Aorta (tissue), 5 donors: ENCODE measurements at regions not wholly inside any gene's neighbourhood (a gene's known extent, or its start where the extent isn't known, plus 50 kb on each side); places are given as distances from the start of the nearest gene placed in this dataset.

ENCODE experiments used
- ATAC-seq: fragments of 200-7000 bp; cut with Tn5 transposase; one replicate; pipeline ENCODE4 v1.9.1; 2022; ENCODE audit warnings: moderate library complexity; ENCODE audit not compliant: low FRiP score
- DNase-seq, 2 donors: peaks; one replicate each; pipeline ENCODE4 v3.0.0-alpha.2; 2020
- H3K27ac ChIP-seq, 2 donors: one replicate each; pipeline ENCODE4 v1.5.1; 2013; ENCODE audit warnings: low read length in 2 of 2, mild to moderate bottlenecking in 2 of 2, moderate library complexity in 2 of 2, control low read depth in 1 of 2, inconsistent platforms in 1 of 2, low read depth in 1 of 2
- H3K27me3 ChIP-seq, 2 donors: one replicate each; pipeline ENCODE4 v1.6.1; 2013; ENCODE audit warnings: control low read depth in 1 of 2, low read length in 1 of 2, mild to moderate bottlenecking in 1 of 2, moderate library complexity in 1 of 2; ENCODE audit not compliant: insufficient read depth in 2 of 2, control insufficient read depth in 1 of 2
- H3K36me3 ChIP-seq, 2 donors: one replicate each; pipeline ENCODE4 v1.6.1; 2013; ENCODE audit warnings: control low read depth in 1 of 2, low read length in 1 of 2, mild to moderate bottlenecking in 1 of 2; ENCODE audit not compliant: insufficient read depth in 2 of 2, control insufficient read depth in 1 of 2
- H3K4me1 ChIP-seq, 2 donors: one replicate each; pipeline ENCODE4 v1.6.1; 2013; ENCODE audit warnings: low read length in 2 of 2, control low read depth in 1 of 2, mild to moderate bottlenecking in 1 of 2, moderate library complexity in 1 of 2; ENCODE audit not compliant: insufficient read depth in 2 of 2, control insufficient read depth in 1 of 2
- H3K4me3 ChIP-seq, 2 donors: one replicate each; pipeline ENCODE4 v1.5.1; 2013; ENCODE audit warnings: low read length in 2 of 2, control low read depth in 1 of 2, mild to moderate bottlenecking in 1 of 2
- H3K9me3 ChIP-seq: one replicate; pipeline ENCODE4 v1.6.1; 2013; ENCODE audit warnings: mild to moderate bottlenecking, low read length; ENCODE audit not compliant: control insufficient read depth
- WGBS, 2 donors: extraction: QIAGEN DNeasy Blood & Tissue Kit; methylation state at CpG; one replicate each; pipeline ENCODE4 v1.1.7; 2013; 5-methylcytosine and 5-hydroxymethylcytosine counted together
- intact Hi-C, 2 donors: fragments of 100-400 bp; cut with DNase I; formaldehyde crosslinking; loops; one replicate each; pipeline versions ENCODE4 v1.14.2 to v1.15.0; 2022
- donor health status: healthy with polysubstance abuse.
- donor health status: Bipolar disorder and iron deficiency.
- donor health status: DM: no; HTN: no; CAD: no.
- donor health status: DM: no; HTN: no; CAD: no.
- donor health status: DM: yes; HTN: yes; CAD: no.

DNA sequence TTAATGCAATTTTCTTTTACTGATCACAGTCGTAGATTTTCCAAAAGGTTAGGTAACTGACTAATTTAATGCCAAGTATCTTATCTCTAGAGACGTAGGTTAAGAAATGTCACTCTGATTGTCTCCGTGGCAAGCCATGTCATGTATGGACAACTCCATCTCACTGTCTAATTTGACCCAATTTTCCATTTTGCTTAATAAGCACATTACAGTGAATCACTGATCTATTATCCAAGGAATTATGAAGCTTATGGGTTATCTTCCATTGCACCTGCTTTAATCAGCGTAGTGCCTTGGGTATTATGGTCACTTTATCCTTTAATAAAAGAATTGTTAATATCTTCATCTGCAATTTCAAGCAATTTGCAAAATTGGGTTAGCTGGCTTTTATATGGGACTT is 557.4 kb upstream of the ROBO2 start:
- no peak for DNase-seq
- Histone ChIP-seq H3K4me3 (no peak overlapping the region), H3K27me3 (no peaks in the 10 kb centered on the region), H3K9me3 (peaks cover under 1% of the 10 kb centered on the region), H3K4me1 (no peaks in the 10 kb centered on the region), H3K36me3 (no peaks in the 10 kb centered on the region), H3K27ac (no peak overlapping the region)
- intact Hi-C loops = no loop called here
- no peak for ATAC-seq
- 75 to 83% methylated on average over 4 of the region's 4 CpGs for WGBS, 2 donors

GRCh38 chr3:76487446-76487845 is 552.5 kb upstream of the ROBO2 start:
- ATAC-seq = no peak
- H3K4me3 ChIP-seq = no peak overlapping the region
- H3K36me3 ChIP-seq = no peaks in the 10 kb centered on the region
- 81 to 82% methylated on average over 3 of the region's 3 CpGs for WGBS, 2 donors
- no peaks in the 10 kb centered on the region for H3K4me1 ChIP-seq
- intact Hi-C loops = no loop called here
- DNase-seq = no peak
- no peak overlapping the region for H3K27ac ChIP-seq
- H3K27me3 ChIP-seq = no peaks in the 10 kb centered on the region
- H3K9me3 ChIP-seq = peaks cover 4% of the 10 kb centered on the region

- Histone ChIP-seq H3K36me3 (no peaks in the 10 kb centered on the region), H3K4me3 (no peak overlapping the region), H3K27me3 (no peaks in the 10 kb centered on the region), H3K27ac (no peak overlapping the region), H3K9me3 (peaks cover 4% of the 10 kb centered on the region), H3K4me1 (no peaks in the 10 kb centered on the region)
- WGBS, 2 donors = 87% methylated on average over 3 of the region's 3 CpGs
- intact Hi-C loops = no loop called here
- DNase-seq (no peak), ATAC-seq (no peak)
Observed at GRCh38 chr3:76490064-76490463, 549.8 kb upstream of the ROBO2 start.

DNA sequence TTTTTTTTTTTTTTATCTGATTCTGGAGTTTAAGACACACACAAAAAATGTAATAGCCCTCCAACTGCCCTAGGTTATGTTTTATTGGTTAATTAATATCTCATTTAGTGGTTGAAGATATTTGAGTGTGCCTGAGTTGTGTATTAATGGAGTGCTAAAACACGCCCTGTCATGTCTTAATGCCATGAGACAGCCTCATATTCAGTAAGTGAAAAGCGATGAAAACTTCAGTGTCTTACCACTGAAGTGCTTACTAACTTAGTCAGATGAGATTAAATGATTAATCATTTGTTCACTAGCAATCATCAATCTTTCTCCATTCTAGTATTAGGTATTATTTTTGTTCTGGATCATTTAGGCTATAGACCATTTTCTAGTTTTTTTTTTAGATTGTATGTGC is 544.7 kb upstream of the ROBO2 start:
- 90 to 91% methylated on average over 2 of the region's 2 CpGs for WGBS, 2 donors
- Histone ChIP-seq H3K27ac (no peak overlapping the region), H3K27me3 (no peaks in the 10 kb centered on the region), H3K4me1 (no peaks in the 10 kb centered on the region), H3K4me3 (no peak overlapping the region), H3K36me3 (no peaks in the 10 kb centered on the region), H3K9me3 (no peaks in the 10 kb centered on the region)
- ATAC-seq (no peak), DNase-seq (no peak)
- intact Hi-C loops = no loop called here

GRCh38 chr3:76497636-76498035 is 542.3 kb upstream of the ROBO2 start:
- ATAC-seq (no peak), DNase-seq (no peak)
- no peak overlapping the region for H3K4me3 ChIP-seq
- no peaks in the 10 kb centered on the region for H3K36me3 ChIP-seq
- no peaks in the 10 kb centered on the region for H3K4me1 ChIP-seq
- intact Hi-C loops = no loop called here
- no peak overlapping the region for H3K27ac ChIP-seq
- no peaks in the 10 kb centered on the region for H3K9me3 ChIP-seq
- no peaks in the 10 kb centered on the region for H3K27me3 ChIP-seq
- 57 to 58% methylated on average over 3 of the region's 3 CpGs for WGBS, 2 donors

DNA sequence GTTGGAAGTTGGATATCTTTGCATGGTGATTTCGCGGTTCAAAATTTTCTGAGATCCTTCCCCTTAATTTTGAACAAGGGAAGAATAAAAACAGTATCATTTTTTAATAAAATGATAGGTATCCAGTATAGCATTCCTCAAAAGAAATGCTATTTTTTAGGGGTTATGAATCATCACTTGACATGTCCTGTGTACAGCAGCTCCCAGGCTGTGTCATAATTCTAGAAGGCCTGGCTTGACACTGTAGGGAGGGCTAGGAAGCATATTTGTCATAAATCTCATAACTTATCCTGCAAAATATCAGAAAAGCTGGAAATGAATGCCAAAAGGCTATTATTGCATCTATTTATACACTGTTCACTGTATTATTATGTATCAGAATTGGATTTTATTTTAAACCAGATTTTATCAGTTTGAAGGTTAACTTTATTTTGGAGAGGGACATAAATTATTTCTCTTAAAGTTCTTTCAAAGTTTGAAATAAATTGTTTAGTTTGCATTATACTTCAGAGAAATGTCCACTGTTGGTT is 539.1 kb upstream of the ROBO2 start:
- H3K4me3 ChIP-seq = no peak overlapping the region
- 28 to 38% methylated on average over 2 of the region's 2 CpGs for WGBS, 2 donors
- H3K36me3 ChIP-seq = no peaks in the 10 kb centered on the region
- DNase-seq = no peak
- intact Hi-C loops = no loop called here
- H3K4me1 ChIP-seq = no peaks in the 10 kb centered on the region
- no peaks in the 10 kb centered on the region for H3K9me3 ChIP-seq
- ATAC-seq = no peak
- H3K27ac ChIP-seq = no peak overlapping the region
- no peaks in the 10 kb centered on the region for H3K27me3 ChIP-seq

GRCh38 chr3:76501315-76501714 is 538.6 kb upstream of the ROBO2 start:
- ATAC-seq (no peak), DNase-seq (no peak)
- Histone ChIP-seq H3K4me1 (no peaks in the 10 kb centered on the region), H3K4me3 (no peak overlapping the region), H3K9me3 (no peaks in the 10 kb centered on the region), H3K27ac (no peak overlapping the region), H3K36me3 (no peaks in the 10 kb centered on the region), H3K27me3 (no peaks in the 10 kb centered on the region)
- WGBS, 2 donors = 48 to 57% methylated on average over 1 of the region's 1 CpG
- intact Hi-C loops = no loop called here

- no peak for ATAC-seq
- DNase-seq = no peak
Observed at GRCh38 chr3:76502076-76502475, 537.8 kb upstream of the ROBO2 start.

GRCh38 chr3:76505202-76505845 is 534.6 kb upstream of the ROBO2 start:
- Histone ChIP-seq H3K9me3 (peaks cover 2% of the 10 kb centered on the region), H3K4me1 (no peaks in the 10 kb centered on the region), H3K36me3 (no peaks in the 10 kb centered on the region), H3K27me3 (no peaks in the 10 kb centered on the region), H3K27ac (no peak overlapping the region), H3K4me3 (no peak overlapping the region)
- WGBS, 2 donors = 78 to 83% methylated on average over 5 of the region's 5 CpGs
- ATAC-seq (no peak), DNase-seq (no peak)
- intact Hi-C loops = no loop called here

More at GRCh38 chr3:76502076-76502475, 537.8 kb upstream of the ROBO2 start:
- no peak overlapping the region for H3K4me3 ChIP-seq
- H3K27me3 ChIP-seq = no peaks in the 10 kb centered on the region
- H3K4me1 ChIP-seq = no peaks in the 10 kb centered on the region
- H3K27ac ChIP-seq = no peak overlapping the region
- no peaks in the 10 kb centered on the region for H3K9me3 ChIP-seq
- intact Hi-C loops = no loop called here
- H3K36me3 ChIP-seq = no peaks in the 10 kb centered on the region
